Epithelial cell of prostate (primary cell): ENCODE measurements at regions not wholly inside any gene's neighbourhood (a gene's known extent, or its start where the extent isn't known, plus 50 kb on each side); places are given as distances from the start of the nearest gene placed in this dataset.

ENCODE experiments used
- DNase-seq: peaks from one replicate; pipeline ENCODE4 v3.0.0-alpha.2; 2011; ENCODE audit warnings: low read depth, low spot score
- H3K27ac ChIP-seq: fragments of 450-650 bp; 2 replicates; pipeline ENCODE4 v1.5.1; 2017; ENCODE audit warnings: mild to moderate bottlenecking

GRCh38 chr13:106145997-106146864 lies 389.2 kb downstream of the EFNB2 start:
- H3K27ac ChIP-seq = peak overlapping the region; percentile 90
- no peak for DNase-seq

DNA sequence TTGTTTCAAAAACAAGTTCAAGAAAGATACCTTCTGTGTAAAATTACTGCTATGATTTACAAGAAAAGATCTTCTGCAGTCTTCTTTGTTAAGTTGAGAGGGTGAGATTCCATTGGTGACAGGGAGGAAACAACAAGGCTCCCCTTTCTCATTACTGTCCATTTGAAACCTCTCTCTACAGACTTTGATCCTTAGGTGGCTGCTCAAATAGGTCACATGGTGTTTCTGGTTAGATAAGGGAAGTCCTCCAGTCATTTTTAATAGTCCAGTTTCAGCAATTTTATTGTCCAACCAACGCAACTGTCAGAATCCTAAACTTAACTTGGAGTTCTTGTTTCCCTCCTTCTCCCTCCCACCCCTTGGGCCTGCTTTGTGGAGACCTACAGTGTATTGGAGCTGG lies 390.4 kb downstream of the EFNB2 start:
- peak overlapping the region; percentile 90 for H3K27ac ChIP-seq
- DNase-seq = no peak

DNA sequence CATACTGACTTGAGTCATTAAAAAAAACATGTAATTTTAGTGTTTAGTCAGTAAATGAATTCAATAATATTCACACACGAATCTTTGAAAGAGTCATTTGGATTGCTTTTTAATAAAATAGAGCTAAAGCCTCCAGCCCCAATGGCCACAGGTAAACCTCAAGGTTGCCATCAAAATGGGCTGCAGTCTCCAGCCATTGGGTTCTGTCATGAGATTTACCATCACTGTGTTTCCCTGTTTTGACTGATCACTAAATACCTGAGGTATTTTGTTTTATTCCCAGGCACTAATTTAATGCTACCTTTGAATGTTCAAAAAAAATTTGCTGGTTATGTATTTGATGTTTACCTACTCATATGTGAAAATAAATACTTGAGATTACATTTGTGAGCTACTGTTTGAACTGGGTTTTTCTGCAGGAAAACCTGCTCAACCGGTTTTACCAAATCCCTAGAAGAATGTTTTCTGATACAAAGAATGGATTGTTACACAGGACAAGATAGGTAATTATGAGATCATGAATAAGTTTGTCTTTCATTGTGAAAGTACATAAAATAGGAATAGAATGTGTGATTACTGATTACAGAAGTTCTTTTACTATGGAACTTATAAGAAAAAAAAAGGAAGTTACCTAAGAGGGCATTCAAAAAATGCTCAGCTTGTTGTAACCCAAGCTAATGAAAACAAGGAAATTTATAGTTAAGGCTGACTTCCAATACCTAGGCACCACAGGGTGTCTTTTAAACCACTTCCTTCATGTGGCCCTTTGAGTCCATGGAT lies 391.3 kb downstream of the EFNB2 start:
- peak overlapping the region; percentile 90 for H3K27ac ChIP-seq

DNA sequence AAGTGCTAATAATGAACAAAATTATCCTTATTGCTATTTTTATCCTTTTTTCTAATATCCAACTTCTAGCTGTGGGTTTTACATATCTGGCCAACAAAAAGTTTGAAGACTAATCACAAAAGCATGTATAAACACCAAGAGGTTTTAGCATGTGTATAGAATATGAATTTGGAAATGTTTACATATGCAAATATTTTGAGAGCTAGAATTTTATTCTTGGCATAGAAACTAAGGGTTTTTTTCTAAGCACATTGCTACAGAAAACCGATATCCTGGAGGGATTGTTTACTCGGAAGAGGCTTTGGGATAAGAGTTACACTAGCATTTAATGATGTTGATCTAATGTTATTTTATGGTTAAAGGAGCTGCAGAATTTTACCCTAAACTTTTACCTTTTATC lies 392.1 kb downstream of the EFNB2 start:
- peak overlapping the region; percentile 90 for H3K27ac ChIP-seq
- DNase-seq = no peak

More for the DNA sequence above, 391.3 kb downstream of the EFNB2 start:
- DNase-seq = peak; percentile 70

- no peak overlapping the region for H3K27ac ChIP-seq
- DNase-seq = no peak
Measured at GRCh38 chr13:106140476-106140875, 395.0 kb downstream of the EFNB2 start.

DNA sequence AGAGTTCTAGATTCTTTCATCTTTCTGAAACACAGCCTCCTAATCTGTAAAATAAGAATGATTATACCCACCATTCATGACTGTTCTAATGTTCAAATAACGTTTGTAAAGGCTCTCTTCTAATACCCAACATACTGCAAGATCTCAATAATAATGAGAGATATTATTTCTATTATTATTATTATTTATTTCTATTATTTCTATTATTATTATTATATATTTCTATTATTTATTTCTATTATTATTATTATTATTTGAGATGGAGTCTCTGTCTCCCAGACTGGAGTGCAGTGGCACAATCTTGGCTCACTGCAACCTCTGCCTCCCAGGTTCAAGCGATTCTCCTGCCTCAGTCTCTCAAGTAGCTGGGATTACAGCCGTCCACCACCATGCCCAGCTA lies 395.5 kb downstream of the EFNB2 start:
- no peak overlapping the region for H3K27ac ChIP-seq
- no peak for DNase-seq

DNA sequence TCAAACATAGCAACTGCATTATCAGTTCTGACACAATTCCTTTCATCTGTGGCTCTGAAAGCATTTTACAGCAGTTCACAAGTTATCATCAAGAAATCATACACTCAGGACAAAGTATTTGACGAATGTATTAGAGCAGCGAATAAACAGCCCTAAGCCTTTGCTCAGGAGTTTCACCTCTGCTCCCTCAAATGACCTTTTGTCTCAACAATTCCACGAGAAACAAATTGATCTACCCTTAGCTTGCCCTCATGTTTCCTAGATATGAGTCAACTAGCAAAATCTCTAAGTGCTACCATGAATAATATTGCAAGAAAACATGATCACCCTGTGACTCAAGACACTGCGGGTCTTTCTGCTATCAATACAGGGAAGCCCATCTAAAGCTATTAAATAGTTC lies 396.1 kb downstream of the EFNB2 start:
- H3K27ac ChIP-seq = peak overlapping the region; percentile 37
- DNase-seq = no peak

DNA sequence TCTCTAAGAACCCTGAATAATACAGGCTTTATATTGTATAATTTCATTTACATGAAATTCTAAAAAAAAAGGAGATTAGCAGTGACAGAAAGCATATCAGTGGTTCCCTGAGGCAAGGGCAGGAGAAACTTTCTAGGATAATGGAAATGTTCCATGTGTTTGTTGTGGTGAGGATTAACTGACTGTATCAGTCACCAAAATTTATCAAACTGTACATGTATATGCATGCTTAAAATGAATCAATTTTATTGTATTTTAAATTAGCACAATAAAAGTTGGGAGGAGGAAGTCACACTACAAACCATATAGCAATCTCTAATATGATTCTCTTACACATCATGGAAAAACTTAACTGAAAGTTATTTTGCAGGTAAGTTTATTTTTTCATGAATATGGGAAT lies 396.8 kb downstream of the EFNB2 start:
- DNase-seq = no peak
- H3K27ac ChIP-seq = peak overlapping the region; percentile 37

DNA sequence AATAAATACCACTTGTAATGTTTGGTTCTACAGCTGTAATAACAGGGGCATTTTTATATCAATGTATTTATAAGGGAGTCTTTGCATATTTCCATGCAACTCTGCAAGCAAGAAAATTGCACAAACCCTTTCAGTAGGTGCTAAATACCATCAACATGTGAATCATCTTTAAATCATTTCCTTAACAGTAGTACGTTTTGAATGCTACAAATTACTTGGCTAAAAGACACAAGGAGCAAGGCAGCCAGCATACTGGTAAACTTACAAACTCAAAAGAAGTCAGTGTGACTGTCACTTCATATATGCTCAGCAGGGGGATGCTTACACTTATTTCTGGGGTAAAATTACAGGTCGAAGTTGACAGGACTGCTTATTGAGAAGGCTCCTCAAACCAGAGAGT lies 402.4 kb downstream of the EFNB2 start:
- H3K27ac ChIP-seq = peak overlapping the region; percentile 67
- no peak for DNase-seq

DNA sequence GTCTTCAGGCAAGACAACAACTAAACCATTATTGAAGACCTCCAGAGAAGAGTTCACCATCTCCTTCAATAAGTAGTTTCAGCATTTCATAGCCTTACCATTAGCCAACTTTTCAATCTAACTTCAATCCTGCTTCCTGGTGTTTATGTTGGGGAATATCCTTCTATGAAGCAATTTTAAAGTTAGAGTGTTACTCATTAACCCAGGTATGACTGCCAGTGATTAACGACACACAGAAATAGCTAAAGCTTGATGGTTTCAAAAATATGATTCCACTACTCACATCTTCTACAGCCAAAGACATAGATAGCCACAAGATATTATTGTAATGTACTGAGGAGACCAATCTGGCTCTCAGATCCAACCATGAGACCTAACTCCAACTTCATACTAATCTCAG lies 403.2 kb downstream of the EFNB2 start:
- DNase-seq = no peak
- peak overlapping the region; percentile 67 for H3K27ac ChIP-seq

DNA sequence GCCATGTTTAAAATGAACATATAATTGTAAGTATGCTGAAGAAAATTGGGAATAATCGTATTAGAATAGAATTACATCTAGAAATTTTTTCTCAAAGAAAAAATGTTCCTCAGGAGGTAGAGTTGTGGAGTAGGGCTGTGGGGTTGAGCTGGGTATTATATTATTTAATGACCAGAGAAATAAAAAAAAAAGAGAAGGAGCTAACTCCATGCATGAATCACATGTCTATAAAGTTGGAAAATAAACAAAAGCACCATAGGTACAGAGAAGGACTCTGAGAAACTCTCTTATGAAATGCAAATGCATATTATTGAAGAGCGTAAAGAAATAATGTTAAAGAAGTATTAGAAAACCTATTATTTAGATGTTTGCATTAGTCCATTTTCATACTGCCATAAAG lies 405.5 kb downstream of the EFNB2 start:
- DNase-seq = no peak
- peak overlapping the region; percentile 13 for H3K27ac ChIP-seq

- H3K27ac ChIP-seq = peak overlapping the region; percentile 13
- DNase-seq = no peak
Measured at GRCh38 chr13:106129273-106129672, 406.2 kb downstream of the EFNB2 start.

- DNase-seq = no peak
- H3K27ac ChIP-seq = no peak overlapping the region
Measured at GRCh38 chr13:106122234-106122633, 413.2 kb downstream of the EFNB2 start.

DNA sequence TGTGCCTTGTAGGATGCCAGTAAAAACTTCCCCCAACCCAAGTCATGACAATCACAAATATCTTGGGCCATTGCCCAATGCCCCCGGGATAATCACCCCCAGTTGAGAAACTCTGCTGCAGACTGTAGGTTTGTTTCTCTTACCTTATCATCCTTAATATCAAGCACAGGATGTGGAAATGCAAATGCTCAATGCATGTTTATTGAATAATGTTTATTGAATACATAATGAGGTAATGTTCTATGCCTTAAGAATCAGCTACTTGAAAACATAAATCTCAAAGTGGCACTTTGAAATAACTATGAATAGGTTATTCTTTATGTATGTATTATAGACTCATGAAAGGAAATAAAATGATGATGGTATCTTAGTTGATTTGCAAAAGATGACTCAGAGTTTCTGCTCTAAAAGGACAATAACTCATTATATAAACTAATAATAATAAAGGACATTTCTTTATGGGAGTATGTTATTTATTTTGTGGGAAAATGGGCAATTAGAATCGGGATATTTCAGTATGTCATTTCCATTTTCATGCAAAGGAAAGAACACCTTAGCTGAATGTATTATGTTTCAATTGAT lies 414.2 kb downstream of the EFNB2 start:
- no peak for DNase-seq
- no peak overlapping the region for H3K27ac ChIP-seq

DNA sequence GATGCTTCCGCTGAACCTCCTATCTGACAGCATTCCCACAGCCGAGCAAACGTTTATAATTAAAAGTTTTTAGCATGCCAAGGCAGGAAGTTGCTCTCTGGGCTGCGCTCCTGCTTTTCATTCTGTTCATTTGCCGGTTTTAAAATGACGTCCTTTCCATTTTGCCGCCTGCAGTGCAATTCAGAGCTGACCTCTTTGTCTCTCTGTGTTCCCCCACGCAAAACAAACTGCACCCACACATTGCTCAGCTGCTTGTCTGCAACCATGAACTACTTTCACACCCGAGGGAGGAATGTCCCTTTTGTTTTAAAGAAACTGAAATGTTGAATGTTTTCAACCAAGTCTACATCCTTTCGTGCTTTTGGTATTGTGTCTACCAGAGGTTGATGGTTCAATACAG lies 416.5 kb downstream of the EFNB2 start:
- DNase-seq = no peak
- no peak overlapping the region for H3K27ac ChIP-seq

DNA sequence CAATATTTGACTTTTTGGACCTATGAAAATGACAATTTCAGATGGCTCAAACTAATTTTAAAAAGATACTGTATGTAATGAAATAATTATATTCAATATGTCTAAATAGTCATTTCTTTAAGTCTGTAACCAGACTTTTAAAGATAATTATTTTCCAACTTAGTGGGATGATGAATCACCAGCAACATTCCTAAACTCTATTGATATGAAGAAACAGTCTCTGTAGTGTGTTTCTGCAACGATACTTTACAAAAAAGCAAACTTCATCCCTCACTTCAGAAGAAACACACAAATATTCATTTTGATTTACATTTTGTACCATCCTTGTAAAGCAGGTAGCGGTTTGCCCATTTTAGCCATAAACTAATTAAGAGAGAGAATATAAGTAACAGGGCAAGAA lies 417.4 kb downstream of the EFNB2 start:
- no peak for DNase-seq
- no peak overlapping the region for H3K27ac ChIP-seq

GRCh38 chr13:106117640-106118039 lies 417.8 kb downstream of the EFNB2 start:
- DNase-seq = no peak
- no peak overlapping the region for H3K27ac ChIP-seq

DNA sequence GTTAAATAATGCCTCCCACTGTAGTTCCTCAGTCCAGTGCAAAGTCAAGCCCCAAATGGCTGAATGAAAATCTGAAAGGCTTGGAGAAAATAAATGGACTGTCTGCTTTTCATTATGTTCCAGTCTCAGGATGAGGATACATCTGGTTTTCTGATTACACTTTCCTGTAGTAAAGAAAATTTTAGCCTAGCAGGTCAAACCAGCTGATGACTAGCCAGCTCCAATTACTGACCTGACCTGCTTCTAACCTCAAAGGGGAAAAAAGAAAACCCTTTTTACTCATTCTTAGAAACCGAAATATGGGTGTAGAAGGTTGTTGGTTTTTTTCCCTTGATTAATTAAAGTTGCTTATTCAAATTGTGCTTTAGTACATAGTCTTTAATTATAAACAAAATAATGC lies 418.4 kb downstream of the EFNB2 start:
- DNase-seq = no peak
- peak overlapping the region; percentile 11 for H3K27ac ChIP-seq

- no peak for DNase-seq
- H3K27ac ChIP-seq = peak overlapping the region; percentile 8
Measured at GRCh38 chr13:106115081-106115480, 420.4 kb downstream of the EFNB2 start.

GRCh38 chr13:106113796-106114195 lies 421.7 kb downstream of the EFNB2 start:
- no peak overlapping the region for H3K27ac ChIP-seq
- DNase-seq = no peak

GRCh38 chr13:106112191-106112590 lies 423.3 kb downstream of the EFNB2 start:
- no peak for DNase-seq
- H3K27ac ChIP-seq = no peak overlapping the region
